Effector memory CD4-positive, alpha-beta T cell (primary cell): ENCODE measurements at regions not wholly inside any gene's neighbourhood (a gene's known extent, or its start where the extent isn't known, plus 50 kb on each side); places are given as distances from the start of the nearest gene placed in this dataset.

Source experiments
- DNase-seq, 3 donors: peaks; one replicate each; pipeline ENCODE4 v3.0.0-alpha.2; 2020
- H3K27ac ChIP-seq: 2 replicates; pipeline ENCODE4 v1.7.0; 2013; ENCODE audit warnings: mild to moderate bottlenecking, low read length, moderate library complexity; ENCODE audit not compliant: insufficient read depth, poor library complexity, severe bottlenecking
- H3K27me3 ChIP-seq: replicated peaks from 2 replicates; pipeline ENCODE4 v1.7.0; 2013; ENCODE audit warnings: mild to moderate bottlenecking, low read length; ENCODE audit not compliant: insufficient read depth, control insufficient read depth, poor library complexity, severe bottlenecking
- H3K36me3 ChIP-seq: 2 replicates; pipeline ENCODE4 v1.7.0; 2013; ENCODE audit warnings: mild to moderate bottlenecking, low read length, moderate library complexity; ENCODE audit not compliant: control insufficient read depth, insufficient read depth
- H3K4me1 ChIP-seq: 2 replicates; pipeline ENCODE4 v1.7.0; 2013; ENCODE audit warnings: low read length, mild to moderate bottlenecking; ENCODE audit not compliant: control insufficient read depth, insufficient read depth, poor library complexity, severe bottlenecking
- H3K4me3 ChIP-seq: 2 replicates; pipeline ENCODE4 v1.7.0; 2013; ENCODE audit warnings: low read length, low read depth, mild to moderate bottlenecking; ENCODE audit not compliant: insufficient read depth, poor library complexity, severe bottlenecking
- H3K9me3 ChIP-seq: 2 replicates; pipeline ENCODE4 v1.7.0; 2013; ENCODE audit warnings: mild to moderate bottlenecking, low read length, moderate library complexity; ENCODE audit not compliant: control insufficient read depth

DNA sequence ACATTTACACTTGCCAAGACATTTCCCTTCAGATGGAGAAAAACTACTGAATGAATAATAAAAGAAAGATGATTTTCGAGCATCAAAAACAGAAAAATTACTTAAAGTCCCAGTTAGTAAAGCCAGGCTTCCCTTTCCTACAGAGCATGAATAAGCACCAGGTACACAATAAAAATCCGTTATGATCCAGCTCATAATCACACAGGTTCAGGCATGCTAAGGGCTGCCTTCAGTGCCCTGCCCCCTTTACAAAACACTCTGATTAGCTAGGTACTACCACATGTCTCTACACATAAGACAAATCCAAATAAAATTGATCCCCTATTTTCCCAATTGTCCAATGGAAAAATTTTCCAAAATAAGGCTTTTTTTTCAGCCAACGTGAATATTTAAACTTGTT, 413.2 kb upstream of the LRATD1 start:
- Histone ChIP-seq H3K36me3 (no peaks in the 10 kb centered on the region), H3K4me1 (no peaks in the 10 kb centered on the region), H3K9me3 (no peaks in the 10 kb centered on the region), H3K4me3 (no peak overlapping the region), H3K27ac (no peak overlapping the region), H3K27me3 (no peaks in the 10 kb centered on the region)
- DNase-seq: no peak

DNA sequence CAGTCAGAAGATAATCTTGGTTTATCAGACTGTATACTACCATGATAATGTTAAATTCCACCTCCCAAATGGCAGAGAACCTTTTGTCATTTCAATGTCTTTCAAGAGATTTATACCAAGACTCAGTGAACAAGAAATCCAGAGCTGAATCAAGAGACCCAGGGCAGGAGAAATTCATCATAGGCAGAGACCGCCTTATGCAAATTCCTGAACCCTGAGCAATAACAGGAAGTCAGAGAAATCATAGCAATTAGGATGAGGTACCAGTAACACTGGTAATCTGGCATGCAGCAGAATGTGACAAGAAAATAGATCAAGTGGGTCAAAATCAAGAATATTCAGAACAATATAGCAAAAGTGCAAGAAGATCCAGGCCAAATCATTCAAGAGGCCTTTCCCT, 412.4 kb upstream of the LRATD1 start:
- no peak overlapping the region for H3K27ac ChIP-seq
- no peak for DNase-seq
- no peaks in the 10 kb centered on the region for H3K4me1 ChIP-seq
- H3K36me3 ChIP-seq: no peaks in the 10 kb centered on the region
- H3K4me3 ChIP-seq: no peak overlapping the region
- no peaks in the 10 kb centered on the region for H3K9me3 ChIP-seq
- H3K27me3 ChIP-seq: no peaks in the 10 kb centered on the region

DNA sequence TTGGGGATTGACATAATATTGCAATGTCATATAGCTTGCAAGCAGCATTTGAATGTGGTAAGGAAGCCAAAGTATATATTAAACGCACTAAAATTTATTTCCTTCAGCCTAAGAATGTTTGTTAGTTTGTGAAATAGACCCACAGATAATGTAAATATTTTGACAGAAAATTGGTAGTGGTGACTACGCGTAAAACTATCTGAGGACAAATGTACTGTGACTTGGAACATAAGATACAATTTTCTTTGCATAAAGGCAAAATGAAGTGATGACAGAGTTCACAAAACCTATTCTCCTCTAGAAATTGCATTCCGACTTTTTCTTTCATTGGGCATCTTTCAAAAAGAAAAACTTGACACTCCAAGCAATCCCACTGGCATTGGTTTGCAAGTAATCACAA, 411.1 kb upstream of the LRATD1 start:
- no peaks in the 10 kb centered on the region for H3K4me1 ChIP-seq
- no peaks in the 10 kb centered on the region for H3K36me3 ChIP-seq
- H3K9me3 ChIP-seq: no peaks in the 10 kb centered on the region

DNA sequence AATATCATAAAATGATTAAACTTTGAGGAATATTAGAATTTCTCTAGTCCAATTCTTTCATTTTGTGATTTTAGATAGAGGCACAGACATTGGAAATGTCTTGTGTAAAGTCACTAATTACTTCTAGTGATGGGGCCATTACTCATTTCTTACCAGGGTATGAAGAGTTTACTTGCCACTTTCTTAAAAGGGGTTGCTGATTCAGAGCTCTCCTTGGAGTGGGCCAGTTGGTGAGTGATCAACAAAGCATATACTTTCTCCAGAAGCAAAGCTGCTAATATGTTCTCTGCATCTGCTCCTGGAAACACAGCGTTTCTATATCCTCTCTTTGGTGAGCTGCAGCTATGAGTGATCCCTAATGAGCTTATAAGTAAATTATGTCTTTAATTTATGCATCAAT, 408.9 kb upstream of the LRATD1 start:
- no peaks in the 10 kb centered on the region for H3K4me1 ChIP-seq
- no peaks in the 10 kb centered on the region for H3K36me3 ChIP-seq
- H3K27me3 ChIP-seq: no peaks in the 10 kb centered on the region
- no peak for DNase-seq
- H3K4me3 ChIP-seq: no peak overlapping the region
- no peak overlapping the region for H3K27ac ChIP-seq
- H3K9me3 ChIP-seq: no peaks in the 10 kb centered on the region

More for the DNA sequence above, 411.1 kb upstream of the LRATD1 start:
- no peak for DNase-seq
- Histone ChIP-seq H3K27me3 (no peaks in the 10 kb centered on the region), H3K27ac (no peak overlapping the region), H3K4me3 (no peak overlapping the region)

DNA sequence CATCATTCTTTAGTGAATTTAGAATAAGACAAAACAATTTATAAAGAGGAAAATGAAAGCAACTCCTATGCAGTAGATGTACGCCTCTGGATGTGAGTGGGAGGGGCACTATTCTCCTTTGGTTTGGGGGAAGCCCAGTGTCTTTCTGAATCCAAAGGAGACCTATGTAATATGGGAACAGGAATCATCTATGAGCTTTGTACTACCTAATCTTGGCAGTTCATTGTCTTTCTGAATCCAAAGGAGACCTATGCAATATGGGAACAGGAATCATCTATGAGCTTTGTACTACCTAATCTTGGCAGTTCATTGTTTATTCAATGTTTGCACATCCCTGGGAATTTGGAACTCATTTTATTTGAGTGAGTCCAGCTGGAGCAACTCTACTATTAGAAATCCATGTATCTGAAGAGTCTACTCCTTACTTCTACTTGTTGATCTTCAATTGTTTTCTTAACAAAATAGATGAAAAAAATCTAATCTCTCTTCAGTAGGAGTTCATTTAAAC, 401.1 kb upstream of the LRATD1 start:
- Histone ChIP-seq H3K4me1 (no peaks in the 10 kb centered on the region), H3K9me3 (no peaks in the 10 kb centered on the region), H3K4me3 (no peak overlapping the region), H3K27ac (no peak overlapping the region), H3K36me3 (no peaks in the 10 kb centered on the region), H3K27me3 (no peaks in the 10 kb centered on the region)
- DNase-seq: no peak

DNA sequence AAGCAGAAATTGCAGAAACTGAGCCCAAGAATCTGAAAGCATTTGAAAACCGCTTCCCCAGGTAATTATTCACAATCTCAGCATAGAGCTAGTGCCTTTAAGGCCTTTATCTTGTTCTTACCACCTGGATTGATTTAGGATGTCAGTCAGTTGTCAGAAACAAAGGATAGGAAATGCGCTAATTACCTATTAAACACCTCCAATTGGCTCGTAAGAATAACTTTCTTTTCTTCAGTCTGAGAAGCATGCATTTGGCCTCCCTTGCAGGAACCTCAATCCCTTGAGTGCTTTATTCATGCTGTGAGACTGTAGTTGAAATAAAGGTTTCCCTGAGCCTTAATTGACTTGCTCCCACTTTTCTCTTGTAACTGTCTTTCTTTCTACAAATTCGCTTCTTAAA, 400.3 kb upstream of the LRATD1 start:
- no peaks in the 10 kb centered on the region for H3K27me3 ChIP-seq
- no peaks in the 10 kb centered on the region for H3K4me1 ChIP-seq
- H3K4me3 ChIP-seq: no peak overlapping the region
- no peaks in the 10 kb centered on the region for H3K9me3 ChIP-seq
- no peak for DNase-seq
- no peaks in the 10 kb centered on the region for H3K36me3 ChIP-seq
- no peak overlapping the region for H3K27ac ChIP-seq

GRCh38 chr2:14234911-14235310, 397.6 kb upstream of the LRATD1 start:
- Histone ChIP-seq H3K9me3 (no peaks in the 10 kb centered on the region), H3K27ac (no peak overlapping the region), H3K4me1 (no peaks in the 10 kb centered on the region), H3K4me3 (no peak overlapping the region), H3K27me3 (no peaks in the 10 kb centered on the region), H3K36me3 (no peaks in the 10 kb centered on the region)
- DNase-seq: no peak

GRCh38 chr2:14235667-14236066, 396.9 kb upstream of the LRATD1 start:
- H3K4me1 ChIP-seq: no peaks in the 10 kb centered on the region
- H3K4me3 ChIP-seq: no peak overlapping the region
- H3K9me3 ChIP-seq: no peaks in the 10 kb centered on the region
- no peaks in the 10 kb centered on the region for H3K27me3 ChIP-seq
- DNase-seq: no peak
- no peaks in the 10 kb centered on the region for H3K36me3 ChIP-seq
- no peak overlapping the region for H3K27ac ChIP-seq

DNA sequence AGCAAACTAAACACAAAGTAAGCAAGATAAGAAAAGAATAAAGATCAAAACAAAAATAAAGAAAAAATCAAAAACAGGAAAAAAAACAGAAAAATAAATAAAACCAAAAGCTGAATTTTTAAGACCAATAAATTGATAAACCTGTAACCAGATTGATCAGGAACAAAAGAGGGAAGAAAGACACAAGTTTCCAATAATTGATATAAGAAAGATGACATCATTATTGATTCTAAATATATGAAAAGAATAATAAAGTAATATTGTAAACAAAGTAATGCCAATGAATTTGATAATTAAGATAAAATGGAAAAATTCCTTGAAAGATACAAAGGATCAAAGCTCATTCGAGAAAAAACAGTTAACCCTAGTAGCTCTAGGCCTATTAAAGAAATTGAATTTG, 394.6 kb upstream of the LRATD1 start:
- no peak overlapping the region for H3K27ac ChIP-seq
- no peaks in the 10 kb centered on the region for H3K36me3 ChIP-seq
- no peaks in the 10 kb centered on the region for H3K9me3 ChIP-seq
- no peak overlapping the region for H3K4me3 ChIP-seq
- H3K27me3 ChIP-seq: no peaks in the 10 kb centered on the region
- no peaks in the 10 kb centered on the region for H3K4me1 ChIP-seq
- no peak for DNase-seq

DNA sequence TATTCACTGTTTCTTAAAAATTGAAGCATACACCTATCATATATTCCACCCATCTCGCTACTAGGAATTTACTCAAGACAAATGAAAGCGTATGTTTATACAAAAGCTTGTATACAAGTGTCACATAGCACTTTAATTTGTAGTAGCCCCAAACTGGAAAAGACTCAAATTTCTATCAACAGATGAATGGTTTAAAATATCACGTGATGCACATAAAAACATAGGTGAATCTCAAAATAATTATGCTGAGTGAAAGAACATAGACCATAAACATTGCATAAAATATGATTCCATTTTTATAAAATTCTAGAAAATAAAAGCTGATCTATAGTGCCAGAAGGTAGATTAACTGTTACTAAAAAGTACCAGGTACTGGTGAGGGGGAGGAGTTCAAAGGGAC, 392.9 kb upstream of the LRATD1 start:
- H3K4me3 ChIP-seq: no peak overlapping the region
- no peaks in the 10 kb centered on the region for H3K9me3 ChIP-seq
- H3K27me3 ChIP-seq: no peaks in the 10 kb centered on the region
- no peak overlapping the region for H3K27ac ChIP-seq
- DNase-seq: no peak
- H3K36me3 ChIP-seq: no peaks in the 10 kb centered on the region
- no peaks in the 10 kb centered on the region for H3K4me1 ChIP-seq

DNA sequence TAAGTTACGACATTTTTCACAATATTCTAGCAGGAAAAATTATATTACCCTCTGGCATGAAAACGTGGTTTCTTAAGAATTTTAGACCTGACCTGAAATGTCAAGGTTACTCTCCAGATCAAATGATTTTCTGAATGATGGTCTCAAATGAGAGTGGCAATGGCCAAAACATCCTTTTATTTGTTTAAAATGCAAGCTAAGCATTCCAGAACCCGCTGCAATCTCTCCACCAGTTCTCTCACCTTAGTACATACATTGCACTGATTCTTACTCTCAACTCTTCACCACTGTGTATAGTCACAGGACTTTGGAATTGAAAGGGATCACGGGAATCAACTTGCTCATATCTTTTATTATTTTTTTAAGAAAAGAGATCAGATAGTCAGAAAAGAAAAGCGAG, 391.6 kb upstream of the LRATD1 start:
- Histone ChIP-seq H3K27ac (no peak overlapping the region), H3K4me3 (no peak overlapping the region), H3K4me1 (no peaks in the 10 kb centered on the region), H3K9me3 (no peaks in the 10 kb centered on the region), H3K27me3 (no peaks in the 10 kb centered on the region), H3K36me3 (no peaks in the 10 kb centered on the region)
- no peak for DNase-seq
